GM12892 (cell line): ENCODE measurements at regions not wholly inside any gene's neighbourhood (a gene's known extent, or its start where the extent isn't known, plus 50 kb on each side); places are given as distances from the start of the nearest gene placed in this dataset.

Experiments used
- POLR2A ChIP-seq: IDR thresholded peaks from 2 replicates; pipeline ENCODE4 v1.6.1; 2011; ENCODE audit warnings: low read depth, low read length, control low read depth
- POLR2AphosphoS5 ChIP-seq: IDR thresholded peaks from 2 replicates; pipeline ENCODE4 v1.6.1; 2011; ENCODE audit warnings: low read depth, low read length, control low read depth
- TAF1 ChIP-seq: IDR thresholded peaks from 2 replicates; pipeline ENCODE4 v1.6.1; 2011; ENCODE audit warnings: low read depth, mild to moderate bottlenecking, control low read depth, low read length, borderline replicate concordance

DNA sequence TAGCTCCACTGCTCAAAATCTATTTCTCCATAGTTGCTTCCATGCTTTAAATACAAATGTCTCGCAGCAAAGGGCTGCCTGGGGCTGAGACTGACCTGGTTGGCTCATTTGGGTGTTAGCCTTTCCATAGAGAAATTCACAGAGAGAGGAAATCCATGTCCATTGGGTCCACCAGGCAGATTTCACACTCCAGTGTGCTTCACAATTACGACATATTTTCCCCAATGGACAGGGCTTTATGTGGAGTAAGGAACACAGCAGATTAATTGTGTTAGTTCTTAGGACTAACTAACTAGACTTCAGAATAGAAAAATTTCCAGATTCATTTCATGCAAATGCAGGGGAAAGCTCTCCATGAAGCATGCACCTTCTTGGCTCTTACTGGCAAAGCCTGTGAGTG, 180.7 kb downstream of the FBXO15 start:
- TF ChIP-seq POLR2A (no peak), TAF1 (no peak), POLR2AphosphoS5 (no peak)
